COLO668 (cell line): ENCODE measurements at regions not wholly inside any gene's neighbourhood (a gene's known extent, or its start where the extent isn't known, plus 50 kb on each side); places are given as distances from the start of the nearest gene placed in this dataset.
"Not testable (repeated sequence)": the region's sequence is repeated elsewhere in the genome, so short reads cannot be mapped to it uniquely, and the experiment has no call there.

Source experiments
- DNase-seq: peaks from one replicate; lab custom pipeline; 2025; ENCODE audit not compliant: unreplicated experiment; lab: John Stamatoyannopoulos, UW

GRCh38 chr2:147000151-147000550, 844.7 kb upstream of the ACVR2A start:
- DNase-seq, result not testable (repeated sequence)

GRCh38 chr2:146997945-146998344, 846.9 kb upstream of the ACVR2A start:
- no peak for DNase-seq

GRCh38 chr2:146997488-146997887, 847.3 kb upstream of the ACVR2A start:
- DNase-seq, result no peak

- no peak for DNase-seq
These were observed 850.6 kb upstream of the ACVR2A start for GRCh38 chr2:146994246-146994645.

GRCh38 chr2:146992466-146992865, 852.4 kb upstream of the ACVR2A start:
- DNase-seq, result no peak

GRCh38 chr2:146992057-146992456, 852.8 kb upstream of the ACVR2A start:
- DNase-seq, result no peak

- no peak for DNase-seq
These were observed 854.3 kb upstream of the ACVR2A start for GRCh38 chr2:146990311-146991054.

DNA sequence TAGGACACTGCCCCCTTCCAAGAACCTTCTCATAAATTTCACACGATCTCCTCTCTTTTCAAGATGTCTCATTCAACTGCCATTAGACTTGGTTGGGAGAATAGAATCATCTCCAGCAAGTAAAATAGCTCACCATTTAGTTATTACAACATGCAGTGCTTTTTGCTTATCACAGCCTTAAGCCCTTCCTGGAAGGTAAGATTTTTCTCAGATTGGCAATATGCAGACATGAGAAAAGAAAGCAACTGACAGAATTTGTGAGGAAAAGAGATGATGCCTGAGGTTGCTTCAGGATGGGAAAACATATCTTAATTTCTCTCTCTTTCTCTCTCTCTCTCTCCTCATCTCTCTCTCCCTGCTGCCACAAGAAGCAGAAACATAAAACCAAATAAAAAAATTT, 855.1 kb upstream of the ACVR2A start:
- DNase-seq, result no peak

GRCh38 chr2:146987996-146988395, 856.8 kb upstream of the ACVR2A start:
- DNase-seq, result no peak

DNA sequence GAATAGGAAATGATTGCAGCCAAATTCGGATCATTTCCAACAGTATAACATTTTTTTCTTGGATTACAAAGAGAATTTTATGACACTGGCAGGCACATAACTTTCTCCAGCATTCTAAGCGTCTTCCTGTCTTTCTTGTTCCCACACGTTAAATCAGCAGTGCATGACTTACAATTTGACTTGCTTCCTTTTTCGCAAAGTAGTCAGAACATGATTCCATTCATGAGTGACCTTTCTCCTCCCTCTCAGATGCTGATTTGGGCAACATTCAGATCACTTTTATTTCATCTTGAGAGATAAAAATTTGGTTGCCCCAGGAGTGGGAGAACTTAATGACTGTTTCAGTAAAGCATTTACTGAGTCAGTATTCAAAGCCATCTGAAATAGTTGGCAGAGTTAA, 858.7 kb upstream of the ACVR2A start:
- no peak for DNase-seq

GRCh38 chr2:146985753-146986152, 859.1 kb upstream of the ACVR2A start:
- DNase-seq, result no peak

GRCh38 chr2:146984014-146984413, 860.8 kb upstream of the ACVR2A start:
- no peak for DNase-seq

DNA sequence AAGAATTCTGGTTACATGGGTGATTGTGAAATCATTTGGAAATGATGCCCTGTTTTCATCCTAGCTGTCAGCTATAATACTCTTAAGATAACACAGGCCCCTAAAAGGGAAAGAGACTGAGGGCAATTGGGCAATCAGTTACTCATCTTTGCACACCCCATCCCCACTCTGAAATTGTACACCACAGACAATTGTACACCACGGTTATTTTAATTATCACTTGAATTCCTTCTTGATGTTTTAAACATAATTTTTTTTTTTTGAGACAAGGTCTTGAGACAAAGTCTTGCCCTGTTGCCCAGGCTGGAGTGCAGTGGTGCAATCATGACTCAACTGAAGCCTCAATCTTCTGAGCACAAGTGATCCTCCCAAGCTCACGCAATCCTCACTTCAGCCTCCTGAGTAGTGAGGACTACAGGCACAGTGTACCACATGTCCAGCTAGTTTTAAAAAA, 862.4 kb upstream of the ACVR2A start:
- DNase-seq, result no peak

DNA sequence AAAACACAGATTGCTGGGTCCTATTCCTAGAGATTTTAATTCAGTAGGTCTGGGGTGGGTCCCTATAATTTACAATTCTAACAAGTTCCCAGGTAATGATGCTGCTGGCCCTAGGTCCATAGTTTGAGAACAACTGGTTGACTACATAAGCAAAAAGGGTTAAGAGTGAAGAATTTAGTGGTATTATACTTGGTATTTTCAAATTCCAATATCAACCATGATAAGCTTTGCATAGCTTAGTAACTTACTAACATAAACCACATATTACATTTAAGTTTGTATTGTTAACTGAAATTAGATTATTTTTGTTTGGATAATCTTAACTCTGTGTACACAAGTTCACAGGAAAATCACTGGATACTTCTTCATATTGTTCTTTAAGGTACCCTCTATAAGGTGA, 862.9 kb upstream of the ACVR2A start:
- no peak for DNase-seq

DNA sequence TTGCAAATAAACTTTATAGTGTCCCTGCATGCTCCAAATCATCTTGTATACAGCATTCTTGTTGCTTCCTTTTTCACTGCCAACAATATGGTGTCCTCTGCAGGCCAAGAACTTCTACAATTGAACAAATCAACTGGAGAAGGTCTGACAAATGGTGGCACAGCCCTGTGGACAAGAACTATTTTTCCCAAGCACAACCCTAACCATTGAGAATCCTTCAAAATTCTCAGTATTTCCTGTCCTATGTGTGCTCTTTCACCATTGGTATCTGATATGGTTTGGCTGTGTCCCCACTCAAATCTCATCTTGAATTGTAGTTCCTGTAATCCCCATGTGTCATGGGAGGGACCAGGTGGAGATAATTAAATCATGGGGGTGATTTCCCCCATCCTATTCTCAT, 865.1 kb upstream of the ACVR2A start:
- DNase-seq, result no peak

- DNase-seq, result no peak
These were observed 866.0 kb upstream of the ACVR2A start for GRCh38 chr2:146978577-146979555.

DNA sequence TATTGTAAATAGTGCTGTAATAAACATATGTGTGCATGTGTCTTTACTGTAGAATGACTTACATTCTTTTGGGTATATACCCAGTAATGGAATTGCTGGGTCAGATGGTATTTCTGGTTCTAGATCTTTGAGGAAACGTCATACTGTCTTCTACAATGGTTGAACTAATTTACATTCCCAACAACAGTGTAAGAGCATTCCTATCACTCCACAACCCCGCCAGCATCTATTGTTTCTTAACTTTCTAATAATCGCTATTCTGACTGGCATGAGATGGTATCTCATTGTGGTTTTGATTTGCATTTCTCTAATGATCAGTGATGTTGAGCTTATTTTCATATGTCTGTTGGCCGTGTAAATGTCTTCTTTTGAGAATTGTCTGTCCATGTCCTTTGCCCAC, 873.8 kb upstream of the ACVR2A start:
- not testable (repeated sequence) for DNase-seq

DNA sequence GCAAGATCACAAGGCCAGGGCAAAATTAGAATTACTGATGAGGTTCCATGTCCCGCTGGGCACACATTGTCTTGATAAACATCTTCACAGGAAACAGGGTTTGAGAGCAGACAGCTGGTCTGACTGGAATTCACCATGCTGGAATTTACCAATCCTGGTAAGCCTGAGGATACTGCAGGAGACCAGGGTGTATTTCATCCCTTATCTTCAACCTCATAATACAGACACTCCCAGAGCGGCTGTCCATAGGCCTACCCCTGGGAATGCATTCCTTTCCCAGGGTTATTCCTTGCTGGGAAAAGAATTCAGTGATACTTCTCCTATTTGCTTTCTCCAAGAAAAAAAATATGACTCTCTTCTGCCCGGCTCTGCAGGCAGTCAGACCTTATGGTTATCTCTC, 875.1 kb upstream of the ACVR2A start:
- not testable (repeated sequence) for DNase-seq

GRCh38 chr2:146964494-146964893, 880.3 kb upstream of the ACVR2A start:
- DNase-seq, result no peak

DNA sequence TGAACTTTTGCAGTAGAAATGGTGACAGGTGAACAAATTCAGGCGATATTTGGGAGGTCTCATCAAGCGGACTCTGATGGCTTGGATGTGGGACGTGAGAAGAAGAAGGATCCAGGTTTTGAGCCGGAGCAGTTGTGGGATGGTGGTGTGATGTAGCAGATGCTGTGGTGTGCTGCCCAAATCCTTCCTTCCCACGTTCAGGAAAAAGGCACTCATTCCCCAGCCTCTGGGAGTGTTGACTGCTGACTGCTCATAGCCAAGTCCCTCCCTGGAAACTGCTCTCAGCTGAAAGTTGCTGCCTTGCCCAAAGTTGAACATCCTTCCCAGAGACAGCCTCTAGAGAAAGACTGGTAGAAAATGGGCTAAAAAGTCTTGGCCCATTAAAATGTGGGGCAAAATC, 890.3 kb upstream of the ACVR2A start:
- no peak for DNase-seq

- DNase-seq, result no peak
These were observed 892.1 kb upstream of the ACVR2A start for GRCh38 chr2:146952696-146953095.

DNA sequence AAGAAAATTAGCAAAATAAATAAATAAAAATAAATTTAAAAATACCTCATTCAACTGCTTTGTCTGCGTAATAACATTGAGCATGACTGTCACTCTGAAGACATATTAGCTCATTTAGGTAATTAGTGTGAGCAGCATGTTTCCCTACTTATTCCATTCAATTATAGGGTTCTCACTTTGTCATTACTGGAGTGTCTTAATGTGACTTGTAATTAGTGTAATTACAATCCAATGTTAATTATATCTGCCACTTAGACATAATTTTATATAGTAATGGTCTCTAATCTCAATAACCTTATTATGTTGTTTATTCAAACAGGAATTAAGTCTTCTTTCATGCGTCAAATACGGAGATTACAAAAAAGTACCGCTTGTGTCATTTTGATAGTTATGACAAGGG, 893.9 kb upstream of the ACVR2A start:
- no peak for DNase-seq
